ENCODE measurements at regions not wholly inside any gene's neighbourhood (a gene's known extent, or its start where the extent isn't known, plus 50 kb on each side); places are given as distances from the start of the nearest gene placed in this dataset.

DNA sequence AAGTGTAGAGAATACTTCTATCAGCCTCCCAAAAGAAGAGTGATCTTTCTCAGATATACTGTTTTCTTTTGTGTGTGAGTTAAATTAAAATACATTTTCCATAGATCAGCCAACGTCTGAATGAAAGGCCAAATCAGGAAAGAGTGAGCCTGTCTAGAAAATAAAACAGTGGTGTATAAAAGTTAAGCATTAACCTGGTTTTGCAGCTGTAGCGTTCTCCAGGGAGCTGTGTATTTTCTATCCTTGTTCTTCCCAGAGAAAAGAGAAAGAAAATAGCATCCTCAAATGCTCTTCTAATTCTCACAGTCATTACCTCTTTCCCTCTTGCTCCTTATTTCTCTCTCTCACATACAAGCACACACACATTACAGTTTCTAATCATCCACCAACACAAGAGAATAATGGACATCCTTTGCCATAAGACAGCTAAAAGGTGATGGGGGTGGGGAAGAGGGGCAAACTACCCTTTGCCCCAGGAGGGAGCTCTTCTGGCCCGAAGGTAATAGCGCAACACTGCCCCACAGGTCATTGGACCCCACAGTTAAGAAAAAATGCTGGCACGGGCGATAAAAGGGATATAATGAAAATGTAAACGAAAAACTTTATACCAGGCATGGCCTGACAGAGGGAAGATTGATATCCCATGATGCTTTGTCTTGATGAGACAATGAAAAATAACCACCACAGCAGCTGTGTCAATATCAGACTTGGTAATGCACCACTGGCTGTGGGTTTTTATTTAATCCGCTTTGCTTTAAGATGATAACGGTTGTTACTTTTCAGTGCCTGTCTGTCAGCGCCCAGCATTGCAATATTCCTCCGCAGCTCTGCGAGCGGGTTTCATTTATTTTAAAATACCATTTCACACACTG, 150.3 kb downstream of the NUF2 start:
- FAIRE-seq (no peak), DNase-seq (ENCODE audit: low read depth, low spot score) (no peak), ATAC-seq (no peak)
- no peaks in the 10 kb centered on the region for H3K36me3 ChIP-seq (ENCODE audit: control insufficient read depth in 2 of 2, insufficient read depth in 2 of 2, low read length in 1 of 2)
- in situ Hi-C loops (cut with MboI), result no loop called here
- no peak overlapping the region for H3K27ac ChIP-seq (ENCODE audit: control insufficient read depth, insufficient read depth)
- no TSS peak for BruUV-seq (replicated peaks)
- H3K4me1 ChIP-seq (ENCODE audit: control insufficient read depth, insufficient read depth, low read length), result no peaks in the 10 kb centered on the region
- no peaks in the 10 kb centered on the region for H4K20me1 ChIP-seq (ENCODE audit: control insufficient read depth, insufficient read depth)
- intact Hi-C loops (cut with micrococcal nuclease; ENCODE audit: unreplicated experiment), result no loop called here
- H3K9me3 ChIP-seq (replicated peaks; ENCODE audit: control insufficient read depth, insufficient read depth, low read length), result no peaks in the 10 kb centered on the region
- no peaks in the 10 kb centered on the region for H3K27me3 ChIP-seq (replicated peaks in 1 of 2; ENCODE audit: control insufficient read depth in 2 of 2, insufficient read depth in 2 of 2, low read length in 1 of 2)
- 54% methylated on average over 13 of the region's 13 CpGs for WGBS (ENCODE audit: insufficient coverage, insufficient replicate concordance, low lambda C conversion rate, missing lambda C conversion rate)
- no peaks in the 10 kb centered on the region for H3K79me2 ChIP-seq (ENCODE audit: control insufficient read depth, insufficient read depth, low read length)
- ChIA-PET SMC1A (ENCODE audit: uncharacterized antibody, unreplicated experiment) (no interaction called here), RAD21 (ENCODE audit: unreplicated experiment) (interaction anchor here (0.5 kb wide), 1 partner anchor 657 kb away, joined by 3 read pairs; no protein-coding TSS in a partner anchor), CTCF (no interaction called here), POLR2A (no interaction called here)
- TF ChIP-seq GABPA (IDR thresholded peaks at IDR 0.05; ENCODE audit: low read depth) (no peak), SMARCA5 (IDR thresholded peaks at IDR 0.05) (no peak), KLF5 (IDR thresholded peaks at IDR 0.05; ENCODE audit: partially characterized antibody) (no peak)
- TF ChIP-seq, protein P1, sequence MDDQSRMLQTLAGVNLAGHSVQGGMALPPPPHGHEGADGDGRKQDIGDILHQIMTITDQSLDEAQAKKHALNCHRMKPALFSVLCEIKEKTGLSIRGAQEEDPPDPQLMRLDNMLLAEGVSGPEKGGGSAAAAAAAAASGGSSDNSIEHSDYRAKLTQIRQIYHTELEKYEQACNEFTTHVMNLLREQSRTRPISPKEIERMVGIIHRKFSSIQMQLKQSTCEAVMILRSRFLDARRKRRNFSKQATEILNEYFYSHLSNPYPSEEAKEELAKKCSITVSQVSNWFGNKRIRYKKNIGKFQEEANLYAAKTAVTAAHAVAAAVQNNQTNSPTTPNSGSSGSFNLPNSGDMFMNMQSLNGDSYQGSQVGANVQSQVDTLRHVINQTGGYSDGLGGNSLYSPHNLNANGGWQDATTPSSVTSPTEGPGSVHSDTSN (IDR thresholded peaks at IDR 0.05; ENCODE audit: insufficient replicate concordance, low read depth, low read length), result no peak
- TF ChIP-seq, protein P2, sequence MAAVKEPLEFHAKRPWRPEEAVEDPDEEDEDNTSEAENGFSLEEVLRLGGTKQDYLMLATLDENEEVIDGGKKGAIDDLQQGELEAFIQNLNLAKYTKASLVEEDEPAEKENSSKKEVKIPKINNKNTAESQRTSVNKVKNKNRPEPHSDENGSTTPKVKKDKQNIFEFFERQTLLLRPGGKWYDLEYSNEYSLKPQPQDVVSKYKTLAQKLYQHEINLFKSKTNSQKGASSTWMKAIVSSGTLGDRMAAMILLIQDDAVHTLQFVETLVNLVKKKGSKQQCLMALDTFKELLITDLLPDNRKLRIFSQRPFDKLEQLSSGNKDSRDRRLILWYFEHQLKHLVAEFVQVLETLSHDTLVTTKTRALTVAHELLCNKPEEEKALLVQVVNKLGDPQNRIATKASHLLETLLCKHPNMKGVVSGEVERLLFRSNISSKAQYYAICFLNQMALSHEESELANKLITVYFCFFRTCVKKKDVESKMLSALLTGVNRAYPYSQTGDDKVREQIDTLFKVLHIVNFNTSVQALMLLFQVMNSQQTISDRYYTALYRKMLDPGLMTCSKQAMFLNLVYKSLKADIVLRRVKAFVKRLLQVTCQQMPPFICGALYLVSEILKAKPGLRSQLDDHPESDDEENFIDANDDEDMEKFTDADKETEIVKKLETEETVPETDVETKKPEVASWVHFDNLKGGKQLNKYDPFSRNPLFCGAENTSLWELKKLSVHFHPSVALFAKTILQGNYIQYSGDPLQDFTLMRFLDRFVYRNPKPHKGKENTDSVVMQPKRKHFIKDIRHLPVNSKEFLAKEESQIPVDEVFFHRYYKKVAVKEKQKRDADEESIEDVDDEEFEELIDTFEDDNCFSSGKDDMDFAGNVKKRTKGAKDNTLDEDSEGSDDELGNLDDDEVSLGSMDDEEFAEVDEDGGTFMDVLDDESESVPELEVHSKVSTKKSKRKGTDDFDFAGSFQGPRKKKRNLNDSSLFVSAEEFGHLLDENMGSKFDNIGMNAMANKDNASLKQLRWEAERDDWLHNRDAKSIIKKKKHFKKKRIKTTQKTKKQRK (IDR thresholded peaks at IDR 0.05; ENCODE audit: low read depth, low read length), result no peak
- no peak overlapping the region for H2AFZ ChIP-seq (ENCODE audit: control insufficient read depth, low read depth, low read length)
- no peak overlapping the region for H3K9ac ChIP-seq (ENCODE audit: control insufficient read depth, insufficient read depth, low read length)
- no peak overlapping the region for H3K4me2 ChIP-seq (ENCODE audit: control insufficient read depth, insufficient read depth)
- H3K4me3 ChIP-seq, result no peak overlapping the region
